ENCODE measurements at regions not wholly inside any gene's neighbourhood (a gene's known extent, or its start where the extent isn't known, plus 50 kb on each side); places are given as distances from the start of the nearest gene placed in this dataset.

DNA sequence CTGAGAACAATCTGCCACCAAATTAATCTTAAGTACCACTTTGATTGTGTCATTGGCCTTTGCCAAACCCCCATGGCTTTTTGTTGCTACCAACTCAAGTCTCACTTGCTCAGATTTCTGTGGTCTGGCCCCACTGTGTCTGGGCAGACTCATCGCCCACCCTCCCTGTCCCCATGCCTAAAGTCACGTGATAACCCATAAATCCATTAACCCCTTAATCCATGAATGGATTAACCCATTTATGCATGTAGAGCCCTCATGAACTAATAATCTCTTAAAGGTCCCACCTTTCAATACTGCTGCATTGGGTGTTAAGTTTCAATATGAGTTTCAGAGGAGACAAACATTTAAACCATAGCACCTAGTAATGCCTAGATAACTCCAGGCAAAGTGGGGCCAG lies 78.5 kb upstream of the BLTP1 start:
- intact Hi-C loops (cut with DNase I): no loop called here
- 33 to 55% (median 37%) methylated on average over 2 of the region's 2 CpGs for WGBS, 3 donors

DNA sequence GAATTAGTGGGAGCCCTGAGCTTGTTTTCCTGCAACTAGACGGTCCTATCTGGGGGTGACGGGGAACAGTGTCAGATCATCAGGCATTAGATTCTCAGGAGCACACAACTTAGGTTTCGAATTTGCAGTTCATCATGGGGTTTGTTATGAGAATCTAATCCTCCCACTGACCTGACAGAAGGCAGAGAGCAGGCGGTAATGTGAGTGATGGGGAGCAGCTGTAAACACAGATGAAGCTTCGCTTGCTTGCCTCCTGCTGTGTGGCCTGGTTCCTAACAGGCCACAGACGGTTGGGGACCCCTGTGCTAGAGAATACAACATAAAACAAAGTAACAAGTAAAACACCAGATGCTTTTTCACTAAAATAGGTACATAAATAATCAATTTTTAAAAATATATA lies 86.2 kb upstream of the BLTP1 start:
- WGBS, 3 donors: 49 to 56% (median 51%) methylated on average over 6 of the region's 6 CpGs
- DNase-seq (no peak), ATAC-seq (no peak)
- no peaks in the 10 kb centered on the region for H3K27me3 ChIP-seq (ENCODE audit: insufficient read depth in 3 of 3, low read length in 2 of 3)
- H3K4me3 ChIP-seq: no peak overlapping the region
- H3K27ac ChIP-seq: no peak overlapping the region
- H3K36me3 ChIP-seq (ENCODE audit: insufficient read depth in 1 of 2, low read depth in 1 of 2): no peaks in the 10 kb centered on the region
- TF ChIP-seq, protein P1, sequence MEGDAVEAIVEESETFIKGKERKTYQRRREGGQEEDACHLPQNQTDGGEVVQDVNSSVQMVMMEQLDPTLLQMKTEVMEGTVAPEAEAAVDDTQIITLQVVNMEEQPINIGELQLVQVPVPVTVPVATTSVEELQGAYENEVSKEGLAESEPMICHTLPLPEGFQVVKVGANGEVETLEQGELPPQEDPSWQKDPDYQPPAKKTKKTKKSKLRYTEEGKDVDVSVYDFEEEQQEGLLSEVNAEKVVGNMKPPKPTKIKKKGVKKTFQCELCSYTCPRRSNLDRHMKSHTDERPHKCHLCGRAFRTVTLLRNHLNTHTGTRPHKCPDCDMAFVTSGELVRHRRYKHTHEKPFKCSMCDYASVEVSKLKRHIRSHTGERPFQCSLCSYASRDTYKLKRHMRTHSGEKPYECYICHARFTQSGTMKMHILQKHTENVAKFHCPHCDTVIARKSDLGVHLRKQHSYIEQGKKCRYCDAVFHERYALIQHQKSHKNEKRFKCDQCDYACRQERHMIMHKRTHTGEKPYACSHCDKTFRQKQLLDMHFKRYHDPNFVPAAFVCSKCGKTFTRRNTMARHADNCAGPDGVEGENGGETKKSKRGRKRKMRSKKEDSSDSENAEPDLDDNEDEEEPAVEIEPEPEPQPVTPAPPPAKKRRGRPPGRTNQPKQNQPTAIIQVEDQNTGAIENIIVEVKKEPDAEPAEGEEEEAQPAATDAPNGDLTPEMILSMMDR (IDR thresholded peaks at IDR 0.05): no peak
- no peaks in the 10 kb centered on the region for H3K4me1 ChIP-seq
- intact Hi-C loops (cut with DNase I): no loop called here
- H3K9me3 ChIP-seq: no peaks in the 10 kb centered on the region

More for the DNA sequence above, 78.5 kb upstream of the BLTP1 start:
- no peak for DNase-seq
- Histone ChIP-seq H3K4me1 (no peaks in the 10 kb centered on the region), H3K4me3 (no peak overlapping the region), H3K27me3 (ENCODE audit: insufficient read depth in 3 of 3, low read length in 2 of 3) (no peaks in the 10 kb centered on the region), H3K27ac (no peak overlapping the region), H3K9me3 (no peaks in the 10 kb centered on the region), H3K36me3 (ENCODE audit: insufficient read depth in 1 of 2, low read depth in 1 of 2) (no peaks in the 10 kb centered on the region)
- ATAC-seq: no peak
- TF ChIP-seq, protein P1 (IDR thresholded peaks at IDR 0.05): no peak

DNA sequence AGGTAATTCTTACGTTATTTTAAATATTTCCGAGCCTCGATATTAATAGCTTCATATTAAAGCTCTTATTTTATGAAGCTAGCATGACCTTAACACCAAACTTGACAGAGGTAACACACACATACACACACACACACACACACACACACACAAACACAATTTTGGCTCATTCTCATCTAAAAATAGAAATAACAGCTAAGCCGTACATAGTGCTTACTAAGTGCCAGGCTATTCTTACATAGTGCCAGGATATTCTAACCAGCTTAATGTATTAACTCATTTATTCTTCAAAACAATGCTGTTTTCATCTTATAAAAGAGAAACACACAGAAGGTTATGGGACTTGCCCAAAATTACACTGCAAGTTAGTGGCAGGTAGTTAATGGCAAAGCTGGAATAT lies 87.0 kb upstream of the BLTP1 start:
- H3K4me1 ChIP-seq: no peaks in the 10 kb centered on the region
- H3K4me3 ChIP-seq: no peak overlapping the region
- H3K27me3 ChIP-seq (ENCODE audit: insufficient read depth in 3 of 3, low read length in 2 of 3): no peaks in the 10 kb centered on the region
- TF ChIP-seq, protein P1 (IDR thresholded peaks at IDR 0.05): no peak
- peak in 2 of 4 donors; percentile 67 to 82 for ATAC-seq
- H3K9me3 ChIP-seq: no peaks in the 10 kb centered on the region
- H3K36me3 ChIP-seq (ENCODE audit: insufficient read depth in 1 of 2, low read depth in 1 of 2): no peaks in the 10 kb centered on the region
- 57 to 77% (median 63%) methylated on average over 4 of the region's 4 CpGs for WGBS, 3 donors
- intact Hi-C loops (cut with DNase I): no loop called here
- DNase-seq: no peak
- no peak overlapping the region for H3K27ac ChIP-seq

DNA sequence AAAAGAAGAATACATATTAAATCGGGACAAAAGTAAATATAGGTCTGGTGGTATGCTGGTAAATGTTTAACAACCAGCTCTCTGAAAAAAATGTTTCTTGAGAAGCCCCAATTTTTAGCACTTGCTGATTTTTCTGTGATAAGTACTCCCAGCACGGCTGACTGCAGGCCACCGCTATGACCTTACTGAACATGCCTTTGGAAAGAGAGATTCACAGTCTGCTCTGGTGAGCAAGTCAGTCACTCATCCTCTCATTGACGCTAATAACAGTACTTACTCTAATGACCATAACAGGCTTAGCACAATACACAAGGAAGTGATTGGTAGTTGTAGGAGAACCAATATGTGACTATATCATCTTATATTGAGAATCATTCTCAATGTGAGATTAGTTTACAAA lies 98.9 kb upstream of the BLTP1 start:
- Histone ChIP-seq H3K4me1 (no peaks in the 10 kb centered on the region), H3K9me3 (no peaks in the 10 kb centered on the region), H3K36me3 (ENCODE audit: insufficient read depth in 1 of 2, low read depth in 1 of 2) (no peaks in the 10 kb centered on the region), H3K27me3 (ENCODE audit: insufficient read depth in 3 of 3, low read length in 2 of 3) (no peaks in the 10 kb centered on the region), H3K4me3 (no peak overlapping the region), H3K27ac (no peak overlapping the region)
- intact Hi-C loops (cut with DNase I): no loop called here
- ATAC-seq (no peak), DNase-seq (no peak)
- TF ChIP-seq, protein P1 (IDR thresholded peaks at IDR 0.05): no peak
- WGBS, 3 donors: 63 to 71% (median 68%) methylated on average over 4 of the region's 4 CpGs

DNA sequence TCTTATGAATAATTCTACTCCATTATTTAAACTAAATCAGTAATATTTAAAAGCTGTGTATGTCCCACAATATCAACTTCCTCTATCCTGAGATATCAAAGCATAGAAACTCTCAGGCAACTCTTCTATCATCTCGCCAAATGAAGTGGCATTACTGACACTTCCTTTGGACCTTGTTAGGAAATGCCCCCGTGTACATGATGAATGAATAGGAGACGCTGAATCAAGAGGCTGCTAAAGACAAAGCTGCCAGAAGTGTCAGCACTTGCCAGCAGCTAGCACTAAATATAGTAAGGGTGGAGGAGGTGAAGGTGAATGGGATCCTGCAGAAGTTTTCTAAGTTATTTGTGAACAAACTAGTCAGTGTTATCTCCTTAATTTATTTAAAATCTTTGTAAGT lies 99.5 kb upstream of the BLTP1 start:
- TF ChIP-seq, protein P1 (IDR thresholded peaks at IDR 0.05): no peak
- no peak overlapping the region for H3K4me3 ChIP-seq
- 17% methylated on average over 3 of the region's 3 CpGs for WGBS, 3 donors
- ATAC-seq (peak in 3 of 4 donors; percentile 44 to 82 (median 52)), DNase-seq (no peak)
- H3K27me3 ChIP-seq (ENCODE audit: insufficient read depth in 3 of 3, low read length in 2 of 3): no peaks in the 10 kb centered on the region
- H3K27ac ChIP-seq: no peak overlapping the region
- intact Hi-C loops (cut with DNase I): no loop called here
- no peaks in the 10 kb centered on the region for H3K36me3 ChIP-seq (ENCODE audit: insufficient read depth in 1 of 2, low read depth in 1 of 2)
- H3K9me3 ChIP-seq: no peaks in the 10 kb centered on the region
- no peaks in the 10 kb centered on the region for H3K4me1 ChIP-seq
